UCSD-AML1 (cell line): ENCODE measurements at regions not wholly inside any gene's neighbourhood (a gene's known extent, or its start where the extent isn't known, plus 50 kb on each side); places are given as distances from the start of the nearest gene placed in this dataset.

Experiments used
- DNase-seq: peaks from one replicate; lab custom pipeline; 2025; ENCODE audit not compliant: unreplicated experiment; lab: John Stamatoyannopoulos, UW

DNA sequence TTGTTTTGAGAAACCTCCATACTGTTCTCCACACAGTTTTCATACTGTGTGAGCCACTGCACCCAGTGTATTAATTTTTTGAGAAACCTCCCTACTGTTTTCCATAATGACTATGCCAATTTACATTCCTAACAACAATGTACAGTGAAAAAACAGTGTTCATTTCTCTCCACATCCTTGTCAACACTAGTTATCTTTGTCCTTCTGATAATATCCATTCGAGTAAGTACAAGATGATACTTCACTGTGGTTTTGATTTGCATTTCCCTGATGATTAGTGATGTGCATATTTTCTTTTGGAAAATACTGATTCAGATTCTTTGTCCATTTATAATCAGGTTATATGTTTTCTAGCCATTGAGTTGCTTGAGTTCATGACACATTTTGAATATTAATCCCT, 462.0 kb downstream of the CDH11 start:
- DNase-seq: no peak

DNA sequence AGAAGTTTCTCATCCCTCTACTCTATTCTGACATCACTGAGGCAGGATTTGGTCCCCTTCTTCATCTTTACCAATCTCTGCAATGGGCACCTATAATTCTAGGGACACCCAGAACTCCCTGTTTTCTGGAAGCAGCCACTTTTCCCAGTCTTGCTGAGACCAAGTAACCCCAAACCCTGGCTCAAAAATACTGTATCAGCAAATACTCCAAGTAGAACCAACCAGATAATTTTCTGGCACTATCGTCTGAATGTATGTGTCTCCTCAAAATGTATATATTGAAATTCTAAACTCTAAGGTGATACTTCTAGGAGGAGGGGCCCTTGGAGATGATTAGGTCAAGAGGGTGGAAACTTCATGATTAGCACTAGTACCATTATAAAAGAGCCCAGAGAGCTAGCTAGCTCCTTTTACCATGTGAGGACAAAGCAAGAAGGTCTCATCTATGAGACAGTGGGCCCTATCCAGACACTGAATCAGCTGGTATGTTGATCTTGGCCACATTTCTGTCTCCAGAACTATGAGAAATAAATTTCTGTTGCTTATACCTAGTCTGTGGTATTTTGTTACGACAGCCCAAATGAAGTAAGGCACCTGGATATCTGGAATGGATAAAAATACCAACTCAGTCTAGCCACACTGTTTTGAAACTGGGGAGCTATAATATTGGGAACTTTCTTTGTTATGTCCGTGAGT, 464.4 kb downstream of the CDH11 start:
- DNase-seq: no peak

DNA sequence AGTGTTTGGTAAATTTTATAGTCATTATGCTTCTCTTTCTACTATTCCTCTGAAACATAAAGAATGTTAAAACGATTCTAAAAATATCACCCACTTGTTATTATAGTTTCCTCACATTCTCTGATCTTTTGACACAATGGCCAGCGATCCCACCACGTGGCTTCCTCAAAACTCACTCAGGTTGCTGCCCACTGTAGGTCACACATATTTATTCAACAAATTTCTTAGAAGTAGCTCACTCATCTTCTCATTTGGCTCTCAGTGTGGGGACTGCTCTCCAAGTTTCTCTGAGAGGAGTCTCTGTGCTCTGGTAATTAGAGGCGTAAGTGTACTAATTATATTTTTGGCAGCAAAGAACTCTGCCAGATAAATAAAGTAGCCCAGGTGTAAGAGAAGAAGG, 465.4 kb downstream of the CDH11 start:
- DNase-seq: no peak

DNA sequence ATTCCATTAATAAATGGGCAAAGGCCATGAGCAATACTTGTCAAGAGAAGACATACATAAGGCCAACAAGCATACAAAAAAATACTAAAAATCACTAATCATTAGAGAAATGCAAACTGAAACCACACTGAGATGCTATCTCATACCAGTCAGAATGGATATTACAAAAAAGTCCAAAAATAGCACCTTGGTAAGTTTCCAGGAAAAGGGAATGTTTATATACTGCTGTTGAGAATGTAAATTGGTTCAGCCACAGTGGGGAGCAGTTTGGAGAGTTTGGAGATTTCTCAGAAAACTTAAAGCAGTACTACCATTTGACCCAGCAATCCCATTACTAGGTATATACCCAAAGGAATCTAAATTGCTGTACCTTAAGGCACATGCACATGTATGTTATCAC, 467.7 kb downstream of the CDH11 start:
- DNase-seq: no peak

DNA sequence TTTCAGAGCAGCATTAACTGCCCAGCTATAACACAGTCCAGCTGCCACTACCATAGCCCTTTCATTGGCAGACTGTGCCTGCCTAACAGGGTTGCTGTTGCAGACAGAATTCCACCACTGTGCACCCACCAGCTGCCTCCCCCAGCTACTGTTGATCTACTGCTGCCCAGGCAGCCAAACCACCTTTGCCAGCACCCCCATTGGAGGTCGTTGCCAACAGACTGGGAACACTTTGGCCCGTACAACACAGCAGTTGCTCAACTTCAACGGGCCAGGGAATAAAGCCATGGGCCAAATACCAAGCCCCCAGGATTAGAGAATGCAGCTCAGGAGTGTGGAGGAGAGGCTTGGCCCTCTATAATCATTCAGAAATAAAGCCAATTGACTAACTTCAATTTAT, 473.6 kb downstream of the CDH11 start:
- DNase-seq: no peak

DNA sequence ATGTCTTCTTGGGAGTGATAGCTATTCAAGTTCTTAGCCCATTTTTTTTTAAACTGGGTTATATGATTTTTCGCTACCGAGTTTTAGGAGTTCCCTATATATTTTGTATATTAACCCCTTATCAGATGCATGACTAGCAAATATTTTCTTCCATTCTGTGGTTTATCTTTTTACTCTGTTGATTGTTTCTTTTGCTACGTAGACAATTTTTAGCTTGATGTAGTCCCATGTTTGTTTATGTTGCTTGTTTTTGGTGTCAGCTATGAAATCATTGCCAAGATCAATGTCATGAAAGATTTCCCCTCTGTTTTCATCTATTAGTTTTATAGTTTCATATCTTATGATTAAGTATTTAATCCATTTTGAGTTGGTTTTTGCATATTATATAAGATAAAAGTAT, 480.5 kb downstream of the CDH11 start:
- DNase-seq: no peak

DNA sequence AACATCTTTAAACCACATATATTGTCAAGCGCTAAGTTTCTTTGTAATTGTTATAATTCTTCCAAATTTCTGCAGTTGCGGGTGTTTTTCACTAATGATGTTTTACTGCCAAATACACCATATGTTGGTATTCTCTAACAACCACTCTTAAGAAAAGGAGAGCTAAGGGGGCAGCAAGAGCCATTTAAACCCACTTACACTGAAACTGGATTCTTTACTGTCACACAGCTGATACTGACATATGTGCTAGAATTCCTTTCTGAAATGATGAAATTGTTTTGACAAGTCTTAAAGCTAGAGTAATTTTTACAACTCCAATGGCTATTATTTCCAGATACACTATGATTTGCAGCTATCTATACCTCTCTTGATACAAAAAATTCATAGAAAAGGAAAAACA, 483.1 kb downstream of the CDH11 start:
- no peak for DNase-seq

DNA sequence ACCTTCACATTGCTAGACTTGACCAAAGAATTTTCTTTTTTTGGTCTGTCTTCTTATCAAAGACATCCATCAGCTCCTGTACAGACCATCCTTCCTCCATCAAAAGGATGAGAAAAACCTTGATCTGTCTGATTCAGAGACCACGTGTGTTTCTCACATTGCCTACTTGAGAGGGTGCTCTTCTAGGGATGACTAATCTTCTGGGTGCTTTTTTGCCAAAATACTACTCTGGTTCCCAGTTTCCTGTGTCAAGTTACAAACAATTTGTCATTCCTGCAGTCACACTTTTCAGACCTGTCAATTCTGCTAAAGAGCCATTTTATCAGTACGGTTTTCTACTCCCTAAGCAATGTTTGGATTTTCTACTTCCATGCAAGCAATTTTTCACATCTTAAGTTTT, 492.2 kb downstream of the CDH11 start:
- DNase-seq: no peak

DNA sequence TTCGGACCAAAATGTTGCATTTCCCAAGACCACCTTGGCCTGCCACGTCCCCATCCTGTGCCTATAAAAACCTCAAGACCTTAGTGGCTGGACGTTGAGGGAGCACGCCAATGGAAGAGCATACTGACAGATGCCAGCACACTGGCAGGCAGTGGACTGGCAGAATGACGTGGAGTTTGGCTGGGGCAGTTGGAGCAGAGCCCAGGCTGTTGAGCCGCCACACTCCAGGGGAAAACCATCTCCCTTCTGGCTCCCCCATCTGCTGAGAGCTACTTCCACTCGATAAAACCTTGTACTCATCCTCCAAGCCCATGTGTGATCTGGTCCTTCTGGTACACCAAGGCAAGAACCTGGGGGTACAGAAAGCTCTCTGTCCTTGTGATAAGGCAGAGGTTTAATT, 494.1 kb downstream of the CDH11 start:
- DNase-seq: no peak

DNA sequence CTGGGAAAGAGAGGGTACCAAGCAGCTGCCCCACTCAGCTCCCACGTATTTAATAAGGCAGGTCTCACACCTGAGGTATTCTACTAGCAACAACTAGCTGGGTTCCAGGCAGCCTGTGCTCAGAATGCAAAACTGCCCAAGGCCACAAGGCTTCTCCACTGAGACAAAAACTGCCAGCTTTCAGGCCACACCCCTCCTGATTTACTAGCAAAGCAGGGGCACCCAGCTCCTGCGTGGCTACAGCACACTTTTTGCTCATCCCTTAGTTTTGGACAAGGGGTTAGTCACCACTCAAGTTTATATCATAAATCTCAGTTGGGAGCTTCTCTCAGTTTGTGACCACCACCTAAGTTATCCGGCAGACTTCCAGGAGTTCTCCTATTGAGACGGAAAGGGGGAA, 494.6 kb downstream of the CDH11 start:
- DNase-seq: no peak

DNA sequence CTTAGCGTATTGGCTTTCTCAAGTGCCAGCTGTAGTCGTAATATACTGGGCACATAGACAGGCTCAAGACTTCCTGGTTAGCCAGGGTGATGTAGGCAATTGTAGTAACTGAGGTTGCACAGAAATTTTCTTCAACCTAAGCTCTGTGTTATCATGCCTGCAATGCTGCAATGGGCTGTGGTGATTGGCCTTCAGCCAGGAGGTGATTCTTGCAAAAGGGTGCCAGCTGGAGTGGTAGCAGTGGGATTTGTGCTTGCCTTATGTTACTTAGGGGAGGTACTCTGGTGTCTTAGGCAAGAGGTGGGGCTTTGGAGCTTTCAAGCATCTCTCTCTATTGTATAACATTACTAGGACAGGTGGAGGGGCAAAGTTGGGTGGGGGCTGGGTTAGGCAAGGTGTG, 495.1 kb downstream of the CDH11 start:
- DNase-seq: no peak

DNA sequence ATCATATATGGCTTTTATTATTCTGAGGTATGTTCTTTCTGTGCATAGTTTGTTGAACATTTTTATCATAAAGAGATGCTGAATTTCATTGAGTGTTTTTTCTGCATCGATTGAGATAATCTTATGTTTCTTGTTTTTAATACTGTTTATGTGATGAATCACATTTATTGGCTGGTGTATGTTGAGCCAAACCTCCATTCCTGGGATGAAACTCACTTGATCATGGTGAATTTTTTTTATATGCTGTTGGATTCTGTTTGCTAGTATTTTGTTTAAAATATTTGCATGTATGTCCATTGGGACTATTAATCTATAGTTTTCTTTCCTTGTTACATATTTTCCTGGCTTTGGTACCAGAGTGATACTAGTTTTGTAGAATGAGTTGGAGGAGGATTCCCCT, 500.2 kb downstream of the CDH11 start:
- DNase-seq: no peak

DNA sequence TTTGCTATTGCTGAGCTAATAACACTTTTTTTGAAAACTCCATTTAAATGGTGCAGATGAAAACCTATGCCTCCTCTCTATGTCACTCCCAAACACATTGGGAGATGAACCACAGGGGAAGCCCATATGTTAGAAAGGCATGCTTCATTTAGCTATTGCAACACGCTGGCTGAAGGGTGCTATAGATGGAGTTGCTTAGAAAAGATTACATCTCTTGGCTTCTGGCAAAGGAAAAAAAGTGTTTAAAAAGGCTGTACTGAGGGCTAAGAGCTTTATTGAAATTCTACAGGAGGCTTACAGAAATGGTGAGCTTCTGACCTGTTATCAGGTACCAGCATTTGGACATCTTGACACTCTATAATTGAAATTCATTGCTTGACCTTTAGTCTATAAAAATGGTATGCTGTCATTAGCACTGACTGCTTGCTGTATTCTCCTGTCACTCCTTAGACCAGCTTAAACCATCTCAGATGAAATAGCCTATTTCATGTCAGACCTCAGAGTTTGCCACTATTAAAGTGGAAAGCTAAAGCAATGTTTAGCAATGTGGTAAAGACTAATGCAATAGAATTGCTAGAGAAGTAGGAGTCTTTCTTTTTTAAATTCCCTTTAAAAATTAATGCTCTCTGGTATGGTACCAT, 503.9 kb downstream of the CDH11 start:
- no peak for DNase-seq

DNA sequence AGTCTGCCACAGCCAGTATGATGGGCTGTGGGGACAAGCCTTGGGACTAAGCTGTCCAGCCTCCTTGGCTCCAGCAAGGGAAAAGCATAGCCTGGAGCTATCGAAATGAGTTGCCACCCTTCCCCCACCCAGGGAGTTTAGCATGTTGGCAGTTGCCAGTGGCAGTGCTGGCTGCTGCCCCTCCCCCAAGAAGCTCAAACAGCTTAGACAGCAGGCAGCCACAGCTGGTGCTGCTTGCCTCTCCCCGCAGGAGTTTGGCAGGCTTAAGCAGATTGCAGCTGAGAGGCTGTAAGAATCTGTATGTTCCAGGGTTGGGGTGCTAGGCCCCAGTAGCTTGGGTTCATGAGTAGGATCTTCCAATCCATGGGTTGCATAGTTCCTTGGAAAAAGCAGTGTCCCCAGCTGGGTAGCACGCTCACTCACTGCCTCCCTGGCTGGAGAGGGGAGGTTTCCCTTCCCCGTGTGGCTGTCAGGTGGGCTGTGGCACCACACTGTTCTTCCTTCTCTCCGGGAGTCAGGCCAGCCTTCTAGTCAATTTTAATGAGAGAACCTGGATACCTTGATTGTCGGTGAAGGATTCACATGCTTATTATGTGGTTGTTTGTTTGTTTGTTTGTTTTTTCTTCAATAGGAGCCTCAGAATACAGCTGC, 506.1 kb downstream of the CDH11 start:
- no peak for DNase-seq

DNA sequence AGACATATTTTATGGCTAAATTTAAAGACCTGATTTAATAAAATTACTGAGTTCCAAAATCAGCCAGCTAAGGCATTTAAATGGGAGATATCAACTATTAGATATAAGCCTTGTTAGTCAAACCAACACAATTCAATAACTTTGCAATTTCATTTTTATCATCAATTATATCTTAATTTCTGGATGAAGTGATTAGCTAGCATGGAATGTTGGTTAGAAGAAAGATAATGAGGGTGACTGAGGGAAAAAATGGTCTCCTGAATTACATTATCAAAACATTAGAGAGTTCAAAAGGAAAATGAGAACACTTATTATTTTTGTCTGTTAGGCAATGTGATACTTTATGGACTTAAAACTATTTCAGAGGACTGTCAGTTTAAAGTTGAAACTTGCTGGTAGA, 525.7 kb downstream of the CDH11 start:
- no peak for DNase-seq

DNA sequence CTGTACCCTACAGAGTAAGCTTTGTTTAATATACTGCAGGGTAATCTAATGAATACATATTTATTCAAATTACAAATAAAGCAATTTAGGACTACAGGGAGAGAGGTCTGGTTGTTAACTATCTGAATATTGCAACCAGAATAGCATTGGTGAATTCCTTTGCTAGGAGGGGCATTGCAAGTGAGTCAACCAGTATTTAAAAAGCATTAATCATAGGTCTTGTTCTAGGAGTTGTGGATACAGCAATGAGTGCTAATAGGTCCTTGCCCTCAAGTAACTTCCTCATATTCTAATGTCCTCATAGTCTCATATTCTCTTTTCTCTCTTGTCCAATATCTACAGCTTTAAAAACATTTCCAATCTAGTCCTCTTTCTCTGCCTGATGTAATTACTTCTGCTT, 531.4 kb downstream of the CDH11 start:
- no peak for DNase-seq

DNA sequence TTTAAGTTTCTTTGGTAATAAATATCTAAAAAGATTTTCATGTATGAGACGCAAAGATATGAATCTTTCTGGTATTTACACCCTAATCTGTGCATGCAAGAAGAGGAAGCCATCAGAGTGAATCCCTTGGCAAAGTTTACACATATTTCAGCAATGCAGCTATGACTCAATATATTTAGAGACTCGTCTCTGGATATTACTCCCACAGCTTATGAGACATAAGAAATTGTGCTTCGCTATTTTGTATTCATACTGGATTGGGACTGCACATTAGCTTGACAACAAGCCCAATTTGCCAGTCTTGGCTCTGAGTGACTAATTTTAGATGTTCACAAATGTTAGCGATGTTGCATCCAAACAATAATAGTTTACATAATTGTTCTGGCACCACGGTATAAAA, 532.0 kb downstream of the CDH11 start:
- DNase-seq: no peak

DNA sequence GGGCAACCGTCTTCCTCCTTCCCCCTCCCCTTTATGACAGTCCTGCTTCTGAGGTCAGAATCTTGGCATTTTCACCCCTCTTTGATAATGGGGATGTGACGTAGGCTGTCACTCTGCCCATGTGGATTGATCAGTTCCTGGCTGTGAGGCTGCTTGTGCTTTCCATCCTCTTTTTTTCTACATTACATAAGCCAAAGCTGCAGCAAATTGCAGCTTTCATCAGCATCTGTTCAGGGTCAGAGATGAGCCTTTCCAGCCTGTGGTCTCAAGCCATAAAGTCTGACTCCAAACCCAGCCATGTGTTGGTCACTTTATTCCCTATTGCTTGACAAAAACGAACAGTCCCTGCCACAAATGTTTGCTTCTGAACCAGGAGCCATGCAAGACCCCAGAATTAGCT, 535.1 kb downstream of the CDH11 start:
- no peak for DNase-seq

DNA sequence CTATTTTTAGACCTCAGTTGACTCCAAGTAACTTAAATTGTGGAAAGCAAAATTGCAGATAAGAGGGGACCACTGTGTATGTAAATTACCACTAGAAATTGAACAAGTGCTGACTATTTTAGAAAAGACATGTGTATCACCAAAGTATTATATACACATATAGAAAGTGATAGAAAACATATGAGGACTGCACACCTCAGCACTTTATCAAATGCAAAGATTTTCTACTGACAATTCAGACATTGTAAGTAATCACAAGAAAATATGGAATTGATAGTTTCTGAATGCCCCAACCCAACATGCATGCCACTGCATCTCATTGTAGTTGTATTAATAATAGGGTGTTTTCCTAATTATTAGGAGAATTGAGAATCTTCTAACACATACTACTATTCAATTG, 536.5 kb downstream of the CDH11 start:
- DNase-seq: no peak

DNA sequence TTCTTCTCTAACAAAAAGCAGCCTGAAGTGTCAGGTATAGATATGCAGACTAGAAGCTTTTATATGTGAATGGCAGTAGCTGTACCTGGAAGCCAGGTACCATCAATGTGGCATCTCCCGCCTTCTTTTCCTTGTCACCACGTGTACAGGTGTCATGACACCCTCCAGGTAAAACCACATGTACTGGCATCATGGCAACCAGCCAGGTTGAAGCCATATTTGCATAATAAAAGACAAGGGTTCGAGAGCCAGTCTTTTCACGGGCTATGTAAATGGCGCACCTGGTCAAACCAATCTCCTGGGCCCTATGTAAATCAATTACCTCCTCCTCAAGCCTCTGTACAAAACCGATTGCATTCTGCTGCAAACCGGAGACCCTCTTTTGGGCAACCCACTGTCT, 541.3 kb downstream of the CDH11 start:
- DNase-seq: no peak

DNA sequence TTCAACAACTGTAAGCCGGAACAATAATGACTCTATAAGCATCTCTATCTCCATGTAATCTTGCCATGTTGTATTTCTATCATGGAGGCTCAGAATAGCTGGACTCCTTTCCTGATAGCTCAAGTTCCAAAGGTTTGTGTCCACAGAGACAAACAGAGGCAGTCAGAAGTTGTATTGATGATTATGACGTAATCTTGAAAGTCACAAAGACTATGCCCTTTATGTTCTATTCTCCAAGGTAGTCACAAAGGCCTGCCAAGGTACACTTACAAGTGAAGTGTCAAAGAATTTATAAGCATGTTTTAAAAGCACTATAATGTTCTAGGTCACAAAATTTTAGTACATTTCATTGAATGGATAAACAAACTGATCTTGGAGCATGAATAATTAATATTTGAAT, 542.2 kb downstream of the CDH11 start:
- no peak for DNase-seq

DNA sequence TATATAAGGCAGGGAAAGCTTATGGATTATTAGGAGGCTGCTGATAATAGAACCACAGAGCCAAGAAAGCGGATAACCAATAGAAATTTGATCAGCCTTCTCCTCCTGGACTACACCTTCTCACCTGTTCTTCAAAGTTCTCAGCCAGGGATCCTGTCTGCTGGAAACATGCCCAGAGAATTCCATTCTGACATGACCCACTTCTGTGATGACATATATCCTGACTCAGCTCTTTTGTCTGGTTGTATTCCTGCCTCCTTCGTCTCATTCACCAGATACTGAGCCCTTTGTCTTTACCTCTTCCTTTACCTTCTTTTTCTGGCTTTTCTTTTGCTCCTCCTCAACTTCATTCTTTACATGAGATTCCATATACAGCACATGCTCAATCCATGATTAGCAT, 576.1 kb downstream of the CDH11 start:
- no peak for DNase-seq

DNA sequence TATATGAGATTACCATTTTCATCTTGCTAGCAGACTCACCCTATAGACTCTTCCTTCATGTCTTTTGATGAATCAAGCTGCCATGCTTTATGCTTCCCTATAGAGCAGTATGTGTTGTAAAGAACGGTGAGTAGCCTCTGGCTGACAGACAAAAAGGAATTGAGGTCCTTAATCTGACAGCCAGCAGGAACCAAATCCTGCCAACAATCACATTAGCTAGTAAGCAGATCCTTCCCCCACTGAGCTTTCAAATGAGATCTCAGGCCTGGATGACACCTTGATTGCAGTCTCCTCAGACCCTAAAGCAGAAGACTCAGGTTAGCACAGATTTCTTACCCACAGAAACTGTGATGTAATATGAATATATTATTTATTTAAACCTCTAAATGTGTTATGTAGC, 577.0 kb downstream of the CDH11 start:
- no peak for DNase-seq
